Peyer's patch (tissue), 4 donors: ENCODE measurements at regions not wholly inside any gene's neighbourhood (a gene's known extent, or its start where the extent isn't known, plus 50 kb on each side); places are given as distances from the start of the nearest gene placed in this dataset.

ENCODE experiments used
- DNase-seq, 3 donors: peaks; one replicate each; pipeline ENCODE4 v3.0.0-alpha.2; 2017 to 2019
- H3K27ac ChIP-seq, 4 donors: fragments of 200-600 bp; sonication (generic); one replicate each; pipeline ENCODE4 v1.5.1; 2016 to 2019
- H3K27me3 ChIP-seq, 2 donors: fragments of 200-600 bp; sonication (generic); one replicate each; pipeline ENCODE4 v1.5.1; 2019
- H3K36me3 ChIP-seq, 3 donors: fragments of 200-600 bp; sonication (generic); one replicate each; pipeline ENCODE4 v1.5.1; 2016 to 2019
- H3K4me1 ChIP-seq, 4 donors: fragments of 200-600 bp; sonication (generic); one replicate each; pipeline ENCODE4 v1.5.1; 2016 to 2019
- H3K4me3 ChIP-seq, 4 donors: fragments of 200-600 bp; sonication (generic); 1 replicate in 3 of 4; 2 replicates in 1 of 4; pipeline ENCODE4 v1.5.1; 2016 to 2019; ENCODE audit warnings: mild to moderate bottlenecking in 1 of 4
- H3K9me3 ChIP-seq, 4 donors: fragments of 200-600 bp; sonication (generic); one replicate each; pipeline ENCODE4 v1.5.1; 2016 to 2019; ENCODE audit warnings: mild to moderate bottlenecking in 1 of 4
- POLR2A ChIP-seq, 2 donors: fragments of 450-650 bp; IDR thresholded peaks; one replicate each; pipeline ENCODE4 v1.5.1; 2017; ENCODE audit warnings: antibody characterized with exemption in 2 of 2, mild to moderate bottlenecking in 2 of 2, moderate library complexity in 2 of 2
- TF ChIP-seq, protein P1 (sequence below), 6 experiments: fragments of 450-650 bp in 4 of 6; fragments of 200-600 bp in 2 of 6; sonication (generic) in 1 of 6; IDR thresholded peaks; one replicate each; pipeline ENCODE4 v1.5.1; 2017 to 2019; ENCODE audit warnings: antibody characterized with exemption in 6 of 6, mild to moderate bottlenecking in 3 of 6, moderate library complexity in 1 of 6

DNA sequence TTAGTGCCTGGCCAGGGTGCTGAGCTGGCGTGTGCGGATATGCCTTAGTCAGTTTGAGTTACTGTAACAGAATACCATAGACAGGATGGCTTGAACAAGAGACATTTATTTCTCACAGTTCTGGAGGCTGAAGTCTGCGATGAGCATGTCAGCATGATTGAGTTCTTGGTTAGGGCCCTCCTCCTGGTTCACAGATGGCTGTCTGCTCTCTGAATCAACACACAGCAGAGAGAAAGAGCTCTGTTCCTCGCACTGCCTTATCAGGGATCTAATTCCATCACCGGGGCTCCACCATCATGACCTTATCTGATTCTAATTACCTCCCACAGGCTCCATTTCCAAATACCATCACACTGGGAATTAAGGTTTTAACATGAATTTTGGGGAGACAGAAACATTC is 386.6 kb upstream of the DPH6 start:
- Histone ChIP-seq H3K27ac (no peak overlapping the region), H3K4me3 (no peak overlapping the region), H3K4me1 (no peaks in the 10 kb centered on the region), H3K9me3 (no peaks in the 10 kb centered on the region), H3K36me3 (no peaks in the 10 kb centered on the region), H3K27me3 (no peaks in the 10 kb centered on the region)
- no peak for DNase-seq
- TF ChIP-seq, protein P1, sequence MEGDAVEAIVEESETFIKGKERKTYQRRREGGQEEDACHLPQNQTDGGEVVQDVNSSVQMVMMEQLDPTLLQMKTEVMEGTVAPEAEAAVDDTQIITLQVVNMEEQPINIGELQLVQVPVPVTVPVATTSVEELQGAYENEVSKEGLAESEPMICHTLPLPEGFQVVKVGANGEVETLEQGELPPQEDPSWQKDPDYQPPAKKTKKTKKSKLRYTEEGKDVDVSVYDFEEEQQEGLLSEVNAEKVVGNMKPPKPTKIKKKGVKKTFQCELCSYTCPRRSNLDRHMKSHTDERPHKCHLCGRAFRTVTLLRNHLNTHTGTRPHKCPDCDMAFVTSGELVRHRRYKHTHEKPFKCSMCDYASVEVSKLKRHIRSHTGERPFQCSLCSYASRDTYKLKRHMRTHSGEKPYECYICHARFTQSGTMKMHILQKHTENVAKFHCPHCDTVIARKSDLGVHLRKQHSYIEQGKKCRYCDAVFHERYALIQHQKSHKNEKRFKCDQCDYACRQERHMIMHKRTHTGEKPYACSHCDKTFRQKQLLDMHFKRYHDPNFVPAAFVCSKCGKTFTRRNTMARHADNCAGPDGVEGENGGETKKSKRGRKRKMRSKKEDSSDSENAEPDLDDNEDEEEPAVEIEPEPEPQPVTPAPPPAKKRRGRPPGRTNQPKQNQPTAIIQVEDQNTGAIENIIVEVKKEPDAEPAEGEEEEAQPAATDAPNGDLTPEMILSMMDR (IDR thresholded peaks at IDR 0.05), result no peak
- no peak for TF ChIP-seq POLR2A (IDR thresholded peaks at IDR 0.05)

DNA sequence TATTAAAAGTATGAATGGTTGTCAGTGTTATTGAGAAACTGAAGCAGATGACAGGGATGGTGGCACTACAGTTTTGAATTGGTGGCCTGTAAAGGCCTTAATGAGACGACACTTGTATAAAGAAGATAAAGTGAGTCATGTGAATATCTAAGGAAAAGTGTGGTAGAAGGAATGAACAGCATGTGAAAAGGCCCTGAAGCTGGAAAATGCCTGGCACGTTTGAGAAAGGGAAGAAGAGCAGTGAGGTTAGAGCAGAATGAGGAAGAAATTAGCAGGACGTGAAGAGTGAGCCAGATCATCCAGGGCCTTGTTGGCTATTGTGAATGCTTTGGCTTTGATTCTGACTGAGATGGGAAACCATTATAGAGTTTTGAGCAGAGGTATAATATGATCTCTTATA is 387.6 kb upstream of the DPH6 start:
- Histone ChIP-seq H3K27ac (no peak overlapping the region), H3K4me1 (no peaks in the 10 kb centered on the region), H3K27me3 (no peaks in the 10 kb centered on the region), H3K9me3 (no peaks in the 10 kb centered on the region), H3K36me3 (no peaks in the 10 kb centered on the region), H3K4me3 (no peak overlapping the region)
- no peak for DNase-seq
- no peak for TF ChIP-seq POLR2A (IDR thresholded peaks at IDR 0.05)
- TF ChIP-seq, protein P1 (IDR thresholded peaks at IDR 0.05), result no peak

DNA sequence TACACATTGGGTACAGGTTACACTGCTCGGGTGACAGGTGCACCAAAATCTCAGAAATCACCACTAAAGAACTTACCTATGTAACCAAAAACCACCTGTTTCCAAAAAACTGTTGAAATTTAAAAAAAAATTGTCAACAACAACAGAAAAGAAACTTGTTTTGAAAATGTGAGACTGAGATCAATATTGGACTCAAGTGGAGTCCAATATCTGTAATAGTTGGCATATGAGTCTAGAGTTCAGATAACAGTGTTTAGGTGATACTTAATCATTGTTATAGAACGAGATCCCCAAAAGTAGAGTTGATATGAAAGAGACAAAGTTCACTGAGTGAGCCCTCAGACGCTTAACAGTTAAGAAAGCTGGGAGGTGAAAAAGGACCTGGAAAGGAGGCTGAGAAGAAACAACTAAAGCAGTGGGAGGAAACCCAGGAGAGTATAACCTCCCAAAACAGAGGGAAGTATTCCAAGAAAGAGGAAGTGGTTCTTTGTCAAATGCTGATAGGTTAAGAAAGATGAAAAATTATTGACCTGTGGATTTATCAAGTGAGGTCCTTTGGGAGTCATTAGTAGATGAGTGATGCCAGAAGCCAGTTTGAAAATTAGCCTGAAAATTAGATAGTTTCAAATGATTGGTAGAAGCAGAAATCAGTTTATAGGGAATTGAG is 388.6 kb upstream of the DPH6 start:
- Histone ChIP-seq H3K9me3 (no peaks in the 10 kb centered on the region), H3K4me1 (no peaks in the 10 kb centered on the region), H3K27me3 (no peaks in the 10 kb centered on the region), H3K36me3 (no peaks in the 10 kb centered on the region), H3K4me3 (no peak overlapping the region), H3K27ac (no peak overlapping the region)
- no peak for DNase-seq
- TF ChIP-seq, protein P1 (IDR thresholded peaks at IDR 0.05), result no peak
- no peak for TF ChIP-seq POLR2A (IDR thresholded peaks at IDR 0.05)

DNA sequence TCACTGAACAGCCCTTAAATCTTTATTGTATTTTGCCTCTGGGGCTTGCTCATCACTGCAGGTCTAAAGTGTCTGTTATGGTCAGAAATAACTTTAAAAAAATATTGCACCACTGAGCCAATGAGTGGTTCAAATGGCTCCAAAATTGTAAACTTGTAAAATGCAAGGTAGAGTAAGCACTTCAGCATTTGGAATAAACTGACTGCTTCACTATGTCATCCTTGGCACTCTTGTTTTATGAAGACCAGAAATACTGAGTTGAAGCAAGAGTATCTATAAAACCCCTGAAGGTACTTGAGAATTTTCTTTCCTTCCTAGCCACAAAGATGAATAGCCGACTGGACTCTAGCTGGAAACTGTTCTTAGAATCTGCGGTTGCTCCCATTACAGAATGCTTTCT is 390.3 kb upstream of the DPH6 start:
- Histone ChIP-seq H3K36me3 (no peaks in the 10 kb centered on the region), H3K9me3 (no peaks in the 10 kb centered on the region), H3K27me3 (no peaks in the 10 kb centered on the region), H3K27ac (no peak overlapping the region), H3K4me3 (no peak overlapping the region), H3K4me1 (no peaks in the 10 kb centered on the region)
- no peak for TF ChIP-seq POLR2A (IDR thresholded peaks at IDR 0.05)
- TF ChIP-seq, protein P1 (IDR thresholded peaks at IDR 0.05), result no peak
- DNase-seq, result no peak

DNA sequence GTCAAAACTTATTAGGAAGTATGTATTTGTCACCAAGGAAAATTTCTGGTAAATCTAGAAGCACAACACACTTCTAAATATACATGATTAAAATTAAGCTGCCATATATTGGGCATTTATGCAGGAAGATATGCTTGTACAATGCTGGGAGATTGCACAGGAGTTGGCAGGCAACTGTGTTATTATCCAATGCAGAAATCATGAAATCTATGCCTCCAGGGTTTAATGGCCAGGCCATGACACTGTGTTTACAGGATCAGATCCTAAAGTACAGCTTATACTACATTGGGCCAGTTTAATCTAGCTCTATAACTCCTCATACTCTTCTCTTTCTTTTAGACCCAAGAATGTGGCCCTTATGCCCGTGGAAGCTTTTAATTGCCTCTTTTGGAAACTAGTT is 391.4 kb upstream of the DPH6 start:
- TF ChIP-seq, protein P1 (IDR thresholded peaks at IDR 0.05), result no peak
- TF ChIP-seq POLR2A (IDR thresholded peaks at IDR 0.05), result no peak

More for the DNA sequence above, 391.4 kb upstream of the DPH6 start:
- DNase-seq, result no peak
- Histone ChIP-seq H3K4me3 (no peak overlapping the region), H3K27me3 (no peaks in the 10 kb centered on the region), H3K36me3 (no peaks in the 10 kb centered on the region), H3K27ac (no peak overlapping the region), H3K9me3 (no peaks in the 10 kb centered on the region), H3K4me1 (no peaks in the 10 kb centered on the region)
